Caco-2 (cell line): ENCODE measurements at regions not wholly inside any gene's neighbourhood (a gene's known extent, or its start where the extent isn't known, plus 50 kb on each side); places are given as distances from the start of the nearest gene placed in this dataset.

ENCODE experiments used
- BruUV-seq: library from RNA; stranded (reverse); fragments of 400-500 nt; replicated peaks from 2 replicates; lab custom pipeline; 2021; lab: Mats Ljungman, UMichigan
- CTCF ChIA-PET: fragments of 300-600 bp; sonication (Branson Sonifier 250); formaldehyde crosslinking; loops from one replicate; lab custom pipeline; 2022; ENCODE audit warnings: antibody characterized with exemption; lab: Charles Lee
- POLR2A ChIA-PET: fragments of 300-600 bp; sonication (Branson Sonifier 250); formaldehyde crosslinking; loops from one replicate; lab custom pipeline; 2022; ENCODE audit warnings: antibody characterized with exemption; lab: Charles Lee
- DNase-seq, 2 experiments: peaks; one replicate each; pipeline versions ENCODE4 v3.0.0 to v3.0.0-alpha.2; 2020 to 2022
- H3K27me3 ChIP-seq: replicated peaks from 2 replicates; pipeline ENCODE4 v1.6.0; 2011; ENCODE audit warnings: low read length; ENCODE audit not compliant: control insufficient read depth, insufficient read depth
- H3K36me3 ChIP-seq: 2 replicates; pipeline ENCODE4 v1.5.1; 2011; ENCODE audit warnings: low read length; ENCODE audit not compliant: control insufficient read depth, insufficient read depth
- H3K4me1 ChIP-seq: fragments of 250-450 bp; sonication (Bioruptor Pico); 2 replicates; pipeline ENCODE4 v1.5.1; 2020; ENCODE audit warnings: mild to moderate bottlenecking
- H3K4me3 ChIP-seq: 2 replicates; pipeline ENCODE4 v1.5.1; 2011; ENCODE audit warnings: low read depth, mild to moderate bottlenecking, control low read depth, low read length
- H3K9me3 ChIP-seq: fragments of 250-450 bp; sonication (Bioruptor Pico); 2 replicates; pipeline ENCODE4 v1.5.1; 2020; ENCODE audit warnings: mild to moderate bottlenecking, moderate library complexity
- H3K27ac Mint-ChIP-seq: one replicate; pipeline ENCODE4 v1.8.0; 2022; ENCODE audit warnings: mixed read lengths; ENCODE audit not compliant: unreplicated experiment
- H3K27me3 Mint-ChIP-seq: one replicate; pipeline ENCODE4 v1.8.0; 2022; ENCODE audit warnings: mixed read lengths; ENCODE audit not compliant: insufficient read depth, unreplicated experiment
- H3K36me3 Mint-ChIP-seq: one replicate; pipeline ENCODE4 v1.8.0; 2022; ENCODE audit warnings: mild to moderate bottlenecking, mixed read lengths; ENCODE audit not compliant: insufficient read depth, unreplicated experiment
- H3K4me1 Mint-ChIP-seq: one replicate; pipeline ENCODE4 v1.8.0; 2022; ENCODE audit warnings: low read depth, mixed read lengths; ENCODE audit not compliant: unreplicated experiment
- H3K4me3 Mint-ChIP-seq: one replicate; pipeline ENCODE4 v1.8.0; 2022; ENCODE audit warnings: mild to moderate bottlenecking, moderate library complexity, mixed read lengths; ENCODE audit not compliant: unreplicated experiment
- H3K9me3 Mint-ChIP-seq: one replicate; pipeline ENCODE4 v1.8.0; 2022; ENCODE audit warnings: mixed read lengths; ENCODE audit not compliant: unreplicated experiment
- CTCF ChIP-seq, 2 experiments: fragments of 200-600 bp in 1 of 2; IDR thresholded peaks; 1 replicate in 1 of 2; 2 replicates in 1 of 2; pipeline versions ENCODE4 v1.5.1 to v1.8.0; 2011 to 2022; ENCODE audit warnings: antibody characterized with exemption in 1 of 2, control low read depth in 1 of 2, inconsistent platforms in 1 of 2, low read depth in 1 of 2, low read length in 1 of 2, mild to moderate bottlenecking in 1 of 2, moderate library complexity in 1 of 2; ENCODE audit not compliant: insufficient read depth in 1 of 2, severe bottlenecking in 1 of 2, unreplicated experiment in 1 of 2
- intact Hi-C: fragments of 100-400 bp; cut with micrococcal nuclease; formaldehyde crosslinking; loops from one replicate; pipeline ENCODE4 v1.10.0; 2022; ENCODE audit not compliant: unreplicated experiment

- intact Hi-C loops = loop anchor here (5.0 kb wide), 1 partner anchor 222 kb away; the partner anchor contains the start of gene TBX3
- H3K36me3 ChIP-seq = no peaks in the 10 kb centered on the region
- no peak overlapping the region for H3K4me3 Mint-ChIP-seq
- H3K27me3 ChIP-seq = no peaks in the 10 kb centered on the region
- CTCF ChIA-PET = no interaction called here
- H3K27me3 Mint-ChIP-seq = no peaks in the 10 kb centered on the region
- H3K9me3 ChIP-seq = no peaks in the 10 kb centered on the region
- H3K9me3 Mint-ChIP-seq = no peaks in the 10 kb centered on the region
- H3K4me1 ChIP-seq = peaks cover 30% of the 10 kb centered on the region
- no peaks in the 10 kb centered on the region for H3K4me1 Mint-ChIP-seq
- TF ChIP-seq CTCF (IDR thresholded peaks at IDR 0.05; ENCODE audit: insufficient read depth in 1 of 2, low read depth in 1 of 2, low read length in 1 of 2, severe bottlenecking in 1 of 2, unreplicated experiment in 1 of 2) = no peak
- no peaks in the 10 kb centered on the region for H3K36me3 Mint-ChIP-seq
- DNase-seq = no peak
- no TSS peak for BruUV-seq
- no peak overlapping the region for H3K27ac Mint-ChIP-seq
- POLR2A ChIA-PET = no interaction called here
- no peak overlapping the region for H3K4me3 ChIP-seq
These were observed 220.5 kb upstream of the TBX3 start for GRCh38 chr12:114904254-114905003.

GRCh38 chr12:114903083-114903691, 219.2 kb upstream of the TBX3 start:
- CTCF ChIA-PET = interaction anchor here (0.7 kb wide), 1 partner anchor 200 kb away, joined by 5 read pairs; no protein-coding TSS in a partner anchor
- no peaks in the 10 kb centered on the region for H3K27me3 Mint-ChIP-seq
- Histone ChIP-seq H3K9me3 (no peaks in the 10 kb centered on the region), H3K36me3 (no peaks in the 10 kb centered on the region), H3K4me1 (peaks cover 33% of the 10 kb centered on the region), H3K27me3 (no peaks in the 10 kb centered on the region), H3K4me3 (peak overlapping the region; percentile 36)
- no peaks in the 10 kb centered on the region for H3K36me3 Mint-ChIP-seq
- no peaks in the 10 kb centered on the region for H3K4me1 Mint-ChIP-seq
- TF ChIP-seq CTCF (IDR thresholded peaks at IDR 0.05; ENCODE audit: insufficient read depth in 1 of 2, low read depth in 1 of 2, low read length in 1 of 2, severe bottlenecking in 1 of 2, unreplicated experiment in 1 of 2) = no peak
- no TSS peak for BruUV-seq
- POLR2A ChIA-PET = interaction anchor here (1.1 to 2.0 kb wide), 2 partner anchors 16 to 219 kb away, joined by 3 to 11 read pairs; partner anchors contain the start of gene TBX3
- no peak overlapping the region for H3K27ac Mint-ChIP-seq
- H3K9me3 Mint-ChIP-seq = no peaks in the 10 kb centered on the region
- peak; percentile 40 to 58 for DNase-seq
- intact Hi-C loops = loop anchor here (5.0 kb wide), 1 partner anchor 221 kb away; the partner anchor contains the start of gene TBX3
- no peak overlapping the region for H3K4me3 Mint-ChIP-seq

- POLR2A ChIA-PET = interaction anchor here (1.1 to 2.0 kb wide), 2 partner anchors 16 to 219 kb away, joined by 3 to 11 read pairs; partner anchors contain the start of gene TBX3
- H3K4me3 ChIP-seq = peak overlapping the region; percentile 36
- no peaks in the 10 kb centered on the region for H3K27me3 ChIP-seq
- Mint-ChIP-seq H3K27ac (no peak overlapping the region), H3K4me1 (peaks cover 5% of the 10 kb centered on the region), H3K36me3 (no peaks in the 10 kb centered on the region), H3K4me3 (no peak overlapping the region), H3K9me3 (no peaks in the 10 kb centered on the region), H3K27me3 (no peaks in the 10 kb centered on the region)
- H3K4me1 ChIP-seq = peaks cover 39% of the 10 kb centered on the region
- H3K36me3 ChIP-seq = no peaks in the 10 kb centered on the region
- CTCF ChIA-PET = interaction anchor here (0.7 kb wide), 1 partner anchor 199 kb away, joined by 5 read pairs; no protein-coding TSS in a partner anchor
- no peak for DNase-seq
- H3K9me3 ChIP-seq = no peaks in the 10 kb centered on the region
- BruUV-seq = TSS peak; percentile 74
- intact Hi-C loops = loop anchor here (5.0 kb wide), 1 partner anchor 220 kb away; the partner anchor contains the start of gene TBX3
- TF ChIP-seq CTCF (IDR thresholded peaks at IDR 0.05; ENCODE audit: insufficient read depth in 1 of 2, low read depth in 1 of 2, low read length in 1 of 2, severe bottlenecking in 1 of 2, unreplicated experiment in 1 of 2) = no peak
These were observed 218.7 kb upstream of the TBX3 start for GRCh38 chr12:114902665-114903064.
